ENCODE measurements at regions not wholly inside any gene's neighbourhood (a gene's known extent, or its start where the extent isn't known, plus 50 kb on each side); places are given as distances from the start of the nearest gene placed in this dataset.

- no peak for TF ChIP-seq CTCF (IDR thresholded peaks at IDR 0.05)
- no peak for TF ChIP-seq ZNF232 (CRISPR knock-in tag; IDR thresholded peaks at IDR 0.05)
- TF ChIP-seq TEAD1 (CRISPR knock-in tag; IDR thresholded peaks at IDR 0.05): no peak
- no peak for TF ChIP-seq NFE2L1 (CRISPR knock-in tag; IDR thresholded peaks at IDR 0.05)
Measured at GRCh38 chr17:77076124-77076830, 64.5 kb upstream of the SEC14L1 start.
